GM19397 (cell line): ENCODE measurements at regions not wholly inside any gene's neighbourhood (a gene's known extent, or its start where the extent isn't known, plus 50 kb on each side); places are given as distances from the start of the nearest gene placed in this dataset.
"Not testable (repeated sequence)": the region's sequence is repeated elsewhere in the genome, so short reads cannot be mapped to it uniquely, and the experiment has no call there.

Experiments
- ATAC-seq: cut with Tn5 transposase; IDR thresholded peaks from one replicate; pipeline ENCODE4 v1.9.1; 2021; ENCODE audit warnings: mild to moderate bottlenecking, moderate library complexity; ENCODE audit not compliant: unreplicated experiment

DNA sequence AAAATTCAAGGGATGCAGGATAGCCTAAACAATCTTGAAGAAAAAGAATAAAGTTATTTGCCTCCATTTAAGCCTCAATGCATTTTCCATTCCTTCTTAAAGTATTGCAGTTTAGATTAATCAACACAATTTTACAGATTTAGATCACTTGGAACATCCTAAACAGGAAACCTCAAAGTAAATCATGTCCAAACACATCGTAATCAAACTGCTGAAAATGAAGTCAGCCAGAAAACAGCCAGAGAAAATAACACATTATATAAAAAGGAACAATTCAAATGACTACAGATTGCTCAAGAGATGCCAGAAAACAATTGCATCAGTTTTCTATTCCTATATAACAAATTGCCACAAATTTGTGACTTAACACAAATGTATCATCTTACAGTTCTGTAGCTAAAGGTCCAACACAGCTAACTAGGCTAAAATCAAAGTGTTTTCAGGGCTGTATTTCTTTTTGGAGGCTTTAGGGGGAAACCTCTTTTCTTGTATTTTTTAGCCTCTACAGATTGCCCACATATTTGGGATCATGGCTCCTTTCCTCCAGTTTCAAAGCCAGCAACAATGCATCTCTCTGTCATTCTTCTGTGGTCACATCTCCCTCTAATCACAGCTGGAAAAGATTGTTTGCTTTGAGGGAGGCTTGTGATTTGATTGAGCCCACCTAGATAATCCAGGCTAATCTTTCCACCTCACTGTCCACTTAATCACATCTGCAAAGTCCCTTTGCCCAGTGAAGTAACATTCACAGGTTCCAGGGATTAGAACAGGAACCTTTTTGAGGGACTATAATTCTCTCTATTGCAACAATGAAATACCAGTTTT, 543.3 kb upstream of the UBE2E2 start:
- ATAC-seq = no peak

GRCh38 chr3:22660606-22661005, 542.5 kb upstream of the UBE2E2 start:
- ATAC-seq = no peak

- ATAC-seq = no peak
Observed at GRCh38 chr3:22661121-22661700, 541.9 kb upstream of the UBE2E2 start.

DNA sequence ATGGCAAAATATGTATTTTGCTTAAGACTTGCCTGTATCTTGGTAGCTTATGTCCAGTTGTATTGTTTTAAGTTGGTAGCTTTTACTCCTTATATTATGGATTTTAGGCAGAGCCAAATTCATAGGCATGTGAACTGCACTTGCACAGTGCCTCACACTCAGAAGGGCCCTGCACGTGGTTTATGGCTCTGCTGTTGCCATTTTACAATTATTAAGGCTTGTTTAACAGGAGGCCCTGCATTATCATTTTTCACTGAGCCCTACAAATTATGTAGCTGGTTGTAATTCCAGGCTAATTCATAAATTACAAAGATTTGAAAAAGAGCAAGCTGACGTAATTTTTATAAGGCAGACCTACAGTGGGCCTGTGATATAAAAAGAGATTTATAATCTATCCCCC, 537.6 kb upstream of the UBE2E2 start:
- ATAC-seq = no peak

DNA sequence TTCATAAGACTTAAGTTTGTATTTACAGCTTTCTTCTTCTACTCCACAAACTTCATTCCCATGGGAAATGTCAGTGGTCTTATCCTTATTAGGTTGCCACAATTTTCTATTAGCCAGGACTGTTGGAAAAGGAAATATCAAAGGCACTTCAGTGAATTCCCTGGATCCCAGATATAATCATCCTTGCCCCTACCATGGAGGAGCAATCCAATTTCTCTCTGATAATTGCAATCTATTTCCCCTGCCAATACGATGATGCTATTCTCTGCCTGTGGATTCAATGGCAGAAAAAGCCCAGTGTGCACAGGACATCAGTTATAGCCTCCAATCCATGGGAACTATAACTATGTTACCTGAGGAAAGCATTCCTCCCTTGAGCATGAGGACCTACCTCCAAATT, 536.4 kb upstream of the UBE2E2 start:
- ATAC-seq = no peak

- no peak for ATAC-seq
Observed at GRCh38 chr3:22671848-22672247, 531.3 kb upstream of the UBE2E2 start.

GRCh38 chr3:22684739-22685138, 518.4 kb upstream of the UBE2E2 start:
- ATAC-seq = no peak

DNA sequence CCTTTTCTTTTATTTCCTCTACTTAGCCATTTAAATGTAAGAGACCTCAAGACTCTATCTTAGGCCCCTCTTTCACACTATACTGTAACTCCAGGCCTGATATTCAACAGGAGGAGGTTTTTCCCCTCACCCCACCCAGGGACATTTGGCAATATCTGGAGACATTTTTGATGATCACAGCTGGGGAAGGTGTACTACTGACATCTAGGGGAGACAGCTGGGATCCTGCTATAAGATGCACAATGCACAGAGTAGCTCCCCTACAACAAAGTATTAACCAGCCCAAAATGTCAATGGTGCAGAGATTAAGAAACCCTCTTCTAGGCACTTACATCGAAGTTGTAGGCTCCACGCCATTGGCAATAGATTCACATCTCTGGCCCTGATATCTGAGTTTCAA, 517.5 kb upstream of the UBE2E2 start:
- ATAC-seq = no peak

GRCh38 chr3:22691407-22691806, 511.7 kb upstream of the UBE2E2 start:
- ATAC-seq = no peak

DNA sequence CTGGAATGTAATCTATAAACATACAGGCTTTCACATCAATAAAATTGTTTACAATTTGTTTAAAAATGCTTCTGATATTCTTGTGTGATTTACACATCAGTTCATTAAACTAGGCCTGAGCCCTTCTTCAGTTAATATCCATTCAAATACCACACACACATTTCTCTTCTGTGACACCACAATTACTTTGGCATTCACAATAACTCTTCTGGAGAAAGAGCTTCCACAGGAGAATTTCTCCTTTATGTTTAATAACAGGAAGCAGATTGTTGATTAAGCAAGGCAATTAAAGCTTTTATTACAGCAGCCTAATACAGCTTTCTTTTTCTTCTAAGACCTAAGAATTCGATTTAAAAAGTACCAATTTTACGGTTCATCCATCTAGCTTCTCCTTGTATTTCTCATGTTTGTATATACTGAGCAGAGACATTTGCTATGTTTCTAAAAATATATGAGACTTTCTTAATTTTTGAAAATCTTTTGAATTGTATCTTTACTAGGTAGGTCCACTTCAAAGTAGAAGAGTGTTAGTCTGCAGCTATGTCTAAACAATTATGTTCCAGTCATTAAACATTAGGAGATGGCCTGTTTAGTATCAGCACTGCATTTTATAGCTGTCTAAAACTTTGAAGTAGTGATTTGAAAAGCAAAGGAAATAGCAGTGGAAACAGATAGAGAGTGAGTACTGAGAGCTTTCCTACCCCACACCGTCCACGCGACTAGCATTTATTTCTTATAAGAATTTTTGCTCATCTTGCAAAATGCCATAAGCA, 511.1 kb upstream of the UBE2E2 start:
- ATAC-seq = no peak

- ATAC-seq = no peak
Observed at GRCh38 chr3:22700876-22701275, 502.3 kb upstream of the UBE2E2 start.

GRCh38 chr3:22704166-22704565, 499.0 kb upstream of the UBE2E2 start:
- ATAC-seq = no peak

GRCh38 chr3:22704571-22705354, 498.4 kb upstream of the UBE2E2 start:
- ATAC-seq = no peak

DNA sequence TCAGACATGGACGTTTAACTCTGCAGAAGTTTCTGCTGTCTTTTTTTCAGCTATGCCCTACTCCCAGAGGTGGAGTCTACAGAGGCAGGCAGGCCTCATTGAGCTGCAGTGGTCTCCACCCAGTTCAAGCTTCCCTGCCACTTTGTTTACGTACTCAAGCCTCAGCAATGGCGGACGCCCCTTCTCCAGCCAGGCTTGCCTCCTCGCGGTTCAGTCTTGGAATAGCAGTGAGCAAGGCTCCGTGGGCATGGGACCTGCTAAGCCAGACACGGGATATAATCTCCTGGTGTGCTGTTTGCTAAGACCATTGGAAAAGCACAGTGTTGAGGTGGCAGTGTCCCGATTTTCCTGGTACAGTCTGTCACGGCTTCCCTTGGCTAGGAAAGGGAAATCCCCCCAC, 496.2 kb upstream of the UBE2E2 start:
- not testable (repeated sequence) for ATAC-seq

- no peak for ATAC-seq
Observed at GRCh38 chr3:22713936-22714335, 489.2 kb upstream of the UBE2E2 start.

- no peak for ATAC-seq
Observed at GRCh38 chr3:22714749-22715148, 488.4 kb upstream of the UBE2E2 start.

DNA sequence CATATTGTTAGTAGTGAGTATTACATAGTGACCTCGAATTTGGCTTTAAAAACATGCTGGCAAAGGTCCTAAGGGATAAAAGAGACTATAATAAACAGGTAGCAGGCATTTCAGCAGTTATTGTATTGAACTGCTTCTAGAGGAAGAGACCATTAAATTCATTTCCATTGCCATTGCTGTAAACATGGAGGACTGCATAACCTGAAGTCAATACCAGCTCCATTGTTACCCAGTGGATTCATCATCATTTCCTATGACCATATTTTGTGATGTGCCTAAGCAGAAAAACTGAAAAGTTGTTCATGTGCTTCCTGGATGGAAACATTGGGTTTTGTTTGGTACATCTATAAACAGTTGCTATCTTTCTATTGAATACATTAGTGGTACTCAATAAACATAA, 482.5 kb upstream of the UBE2E2 start:
- ATAC-seq = no peak

GRCh38 chr3:22724420-22724819, 478.7 kb upstream of the UBE2E2 start:
- no peak for ATAC-seq

- no peak for ATAC-seq
Observed at GRCh38 chr3:22728406-22728805, 474.7 kb upstream of the UBE2E2 start.

DNA sequence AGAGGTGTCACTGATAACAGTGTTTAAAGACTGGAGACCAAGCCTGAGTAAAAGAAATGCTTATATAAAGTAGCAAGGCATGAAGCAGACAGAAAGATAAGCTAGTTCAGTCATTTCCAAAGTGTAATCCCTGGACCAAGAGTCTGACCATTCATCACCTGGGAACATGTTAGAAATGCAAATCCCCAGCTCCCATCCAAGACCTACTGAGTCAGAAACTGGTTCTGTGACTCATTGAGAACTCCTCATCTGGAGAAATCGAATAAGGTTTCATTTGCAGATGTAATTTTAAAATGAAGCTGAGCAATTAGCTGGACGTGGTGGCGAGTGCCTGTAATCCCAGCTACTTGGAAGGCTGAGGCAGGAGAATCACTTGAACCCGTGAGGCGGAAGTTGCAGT, 473.9 kb upstream of the UBE2E2 start:
- ATAC-seq = no peak

DNA sequence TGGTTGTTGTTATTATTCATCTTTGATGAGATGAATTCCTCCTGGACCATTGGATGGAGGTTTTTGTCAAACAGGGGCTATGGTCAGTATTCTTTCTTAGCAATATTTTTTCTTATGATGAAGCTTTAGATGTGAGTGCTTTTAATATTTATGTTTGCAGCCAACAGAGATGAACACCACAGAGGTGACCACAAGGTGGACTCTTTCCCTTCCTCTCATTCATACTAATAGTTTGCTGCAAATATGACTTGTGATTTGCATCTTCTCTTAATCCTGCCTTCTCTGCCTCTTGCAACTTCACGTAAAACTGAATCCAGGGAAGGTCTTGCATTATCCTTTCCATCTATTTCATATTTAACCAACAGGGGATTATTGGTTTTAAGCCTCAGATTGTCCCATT, 473.1 kb upstream of the UBE2E2 start:
- ATAC-seq = no peak
